NCI-H2081 treated with DMSO at 0.1 percent for 48 hours (cell line): ENCODE measurements at regions not wholly inside any gene's neighbourhood (a gene's known extent, or its start where the extent isn't known, plus 50 kb on each side); places are given as distances from the start of the nearest gene placed in this dataset.
A peak's percentile ranks its signal among the peaks of the same experiment; 100 is the strongest.
"Not testable (repeated sequence)": the region's sequence is repeated elsewhere in the genome, so short reads cannot be mapped to it uniquely, and the experiment has no call there.

Experiments used
- DNase-seq: peaks from one replicate; lab custom pipeline; 2025; lab: John Stamatoyannopoulos, UW

- peak; percentile 82 for DNase-seq
Measured at GRCh38 chr18:65287652-65288051, 463.2 kb upstream of the CDH7 start.

GRCh38 chr18:65282096-65282495 is 468.7 kb upstream of the CDH7 start:
- no peak for DNase-seq

GRCh38 chr18:65279668-65280305 is 471.0 kb upstream of the CDH7 start:
- DNase-seq, result no peak

GRCh38 chr18:65278939-65279667 is 471.7 kb upstream of the CDH7 start:
- no peak for DNase-seq

- DNase-seq, result no peak
Measured at GRCh38 chr18:65269375-65269774, 481.4 kb upstream of the CDH7 start.

- DNase-seq, result no peak
Measured at GRCh38 chr18:65265761-65266160, 485.1 kb upstream of the CDH7 start.

- no peak for DNase-seq
Measured at GRCh38 chr18:65260030-65260429, 490.8 kb upstream of the CDH7 start.

- no peak for DNase-seq
Measured at GRCh38 chr18:65259403-65259802, 491.4 kb upstream of the CDH7 start.

- no peak for DNase-seq
Measured at GRCh38 chr18:65257149-65257548, 493.7 kb upstream of the CDH7 start.

GRCh38 chr18:65255417-65255816 is 495.4 kb upstream of the CDH7 start:
- DNase-seq, result no peak

- no peak for DNase-seq
Measured at GRCh38 chr18:65239787-65240186, 511.0 kb upstream of the CDH7 start.

- no peak for DNase-seq
Measured at GRCh38 chr18:65235966-65236624, 514.7 kb upstream of the CDH7 start.

- no peak for DNase-seq
Measured at GRCh38 chr18:65230311-65230710, 520.5 kb upstream of the CDH7 start.

GRCh38 chr18:65227970-65228369 is 522.8 kb upstream of the CDH7 start:
- DNase-seq, result no peak

- peak; percentile 85 for DNase-seq
Measured at GRCh38 chr18:65221736-65222135, 529.1 kb upstream of the CDH7 start.

- no peak for DNase-seq
Measured at GRCh38 chr18:65221115-65221514, 529.7 kb upstream of the CDH7 start.

- DNase-seq, result no peak
Measured at GRCh38 chr18:65215865-65216466, 534.8 kb upstream of the CDH7 start.

GRCh38 chr18:65214456-65214855 is 536.4 kb upstream of the CDH7 start:
- no peak for DNase-seq

GRCh38 chr18:65206551-65207260 is 544.1 kb upstream of the CDH7 start:
- DNase-seq, result no peak

GRCh38 chr18:65202091-65202490 is 548.7 kb upstream of the CDH7 start:
- no peak for DNase-seq

- DNase-seq, result no peak
Measured at GRCh38 chr18:65175681-65176080, 575.1 kb upstream of the CDH7 start.

GRCh38 chr18:65162086-65162485 is 588.7 kb upstream of the CDH7 start:
- DNase-seq, result not testable (repeated sequence)
